Ishikawa (cell line): ENCODE measurements at regions not wholly inside any gene's neighbourhood (a gene's known extent, or its start where the extent isn't known, plus 50 kb on each side); places are given as distances from the start of the nearest gene placed in this dataset.

Experiments
- CEBPB ChIP-seq: IDR thresholded peaks from 2 replicates; pipeline ENCODE4 v1.6.1; 2012
- CREB1 ChIP-seq: IDR thresholded peaks from 2 replicates; pipeline ENCODE4 v1.6.1; 2012; ENCODE audit warnings: low read depth
- EGR1 ChIP-seq: IDR thresholded peaks from 2 replicates; pipeline ENCODE4 v1.6.1; 2012
- FOXM1 ChIP-seq: IDR thresholded peaks from 2 replicates; pipeline ENCODE4 v1.6.1; 2012; ENCODE audit warnings: low read depth, borderline replicate concordance
- MAX ChIP-seq: IDR thresholded peaks from 2 replicates; pipeline ENCODE4 v1.6.1; 2012
- NFIC ChIP-seq: IDR thresholded peaks from 2 replicates; pipeline ENCODE4 v1.6.1; 2012
- RAD21 ChIP-seq: IDR thresholded peaks from 2 replicates; pipeline ENCODE4 v1.6.1; 2012; ENCODE audit warnings: low read depth
- TF ChIP-seq, protein P1 (sequence below): IDR thresholded peaks from 2 replicates; pipeline ENCODE4 v1.6.1; 2012

DNA sequence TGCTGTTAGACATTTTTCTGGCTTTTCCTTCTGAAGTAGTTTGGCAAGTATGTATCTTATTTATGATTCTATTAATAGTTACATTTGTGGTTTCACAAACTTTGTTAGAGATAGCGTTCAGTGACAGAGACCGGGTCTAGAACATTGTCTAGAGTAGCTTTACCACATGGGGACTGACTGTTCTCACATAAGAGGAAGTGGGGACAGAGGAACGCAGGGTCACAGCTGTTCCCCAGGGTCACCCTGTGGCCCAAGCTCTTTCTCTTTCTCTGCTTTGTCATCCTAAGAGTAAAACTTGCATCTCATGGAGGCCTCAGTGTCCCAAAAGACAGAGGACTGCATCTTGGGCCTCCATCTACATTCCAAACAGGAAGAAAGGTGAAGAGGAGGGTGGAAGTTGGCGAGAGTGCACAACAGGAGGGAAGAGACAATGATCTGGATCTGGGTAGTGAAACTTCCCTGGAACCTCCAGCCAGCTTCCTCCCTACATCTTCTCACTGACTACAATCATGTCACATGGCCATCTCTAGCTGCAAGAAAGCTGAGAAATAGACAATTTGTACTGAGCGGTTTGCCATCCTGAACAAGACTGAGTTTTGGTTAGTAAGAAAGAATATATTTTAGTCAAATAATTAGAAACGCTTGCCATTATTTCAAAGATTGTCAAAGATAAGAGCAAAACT is 645.8 kb upstream of the ARID1B start:
- no peak for TF ChIP-seq CEBPB
- TF ChIP-seq, protein P1, sequence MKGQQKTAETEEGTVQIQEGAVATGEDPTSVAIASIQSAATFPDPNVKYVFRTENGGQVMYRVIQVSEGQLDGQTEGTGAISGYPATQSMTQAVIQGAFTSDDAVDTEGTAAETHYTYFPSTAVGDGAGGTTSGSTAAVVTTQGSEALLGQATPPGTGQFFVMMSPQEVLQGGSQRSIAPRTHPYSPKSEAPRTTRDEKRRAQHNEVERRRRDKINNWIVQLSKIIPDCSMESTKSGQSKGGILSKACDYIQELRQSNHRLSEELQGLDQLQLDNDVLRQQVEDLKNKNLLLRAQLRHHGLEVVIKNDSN = no peak
- no peak for TF ChIP-seq NFIC
- no peak for TF ChIP-seq CREB1
- no peak for TF ChIP-seq MAX
- TF ChIP-seq FOXM1 = no peak
- no peak for TF ChIP-seq EGR1
- no peak for TF ChIP-seq RAD21
